Fibroblast of mammary gland (primary cell): ENCODE measurements at regions not wholly inside any gene's neighbourhood (a gene's known extent, or its start where the extent isn't known, plus 50 kb on each side); places are given as distances from the start of the nearest gene placed in this dataset.

Source experiments
- DNase-seq: peaks from one replicate; pipeline ENCODE4 v3.0.0-alpha.2; 2010; ENCODE audit warnings: low read depth
- H3K4me3 ChIP-seq: 2 replicates; pipeline ENCODE4 v1.5.1; 2011; ENCODE audit warnings: low read depth, mild to moderate bottlenecking, low read length, moderate library complexity; ENCODE audit not compliant: control insufficient read depth
- TF ChIP-seq, protein P1 (sequence below): conservative IDR thresholded peaks from 2 replicates; pipeline ENCODE4 v1.5.1; 2011; ENCODE audit warnings: low read depth, low read length, inconsistent platforms; ENCODE audit not compliant: control insufficient read depth, insufficient read depth

DNA sequence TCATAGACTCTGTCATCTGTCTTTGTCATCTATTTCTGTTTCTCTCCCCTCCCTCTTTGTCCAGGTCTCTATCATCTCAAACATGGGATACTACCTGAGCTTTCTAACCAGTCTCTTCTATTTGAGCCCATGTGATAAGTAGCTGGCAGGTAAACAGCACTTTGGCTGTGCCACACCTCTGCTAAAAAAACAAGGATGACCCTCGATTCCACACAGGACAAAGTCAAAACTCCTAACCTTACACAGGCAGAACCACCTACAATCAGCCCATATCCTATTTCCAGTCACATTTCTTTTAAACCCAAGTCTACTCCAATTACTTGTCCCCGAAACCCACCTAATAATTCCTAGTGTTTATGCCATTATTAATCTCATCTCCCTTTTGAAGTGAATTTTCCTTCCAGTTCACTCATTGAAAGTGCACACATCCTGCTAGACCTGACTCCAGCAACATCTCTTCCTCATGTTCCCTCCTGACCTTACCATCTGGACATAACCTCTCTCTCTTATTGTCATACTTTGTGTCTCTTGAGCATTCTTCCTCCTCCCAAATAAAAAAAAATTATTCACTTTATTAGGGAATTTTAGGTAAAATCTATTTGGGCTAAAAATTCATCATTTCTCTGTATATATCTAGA is 256.1 kb upstream of the ONECUT1 start:
- DNase-seq: no peak
- TF ChIP-seq, protein P1, sequence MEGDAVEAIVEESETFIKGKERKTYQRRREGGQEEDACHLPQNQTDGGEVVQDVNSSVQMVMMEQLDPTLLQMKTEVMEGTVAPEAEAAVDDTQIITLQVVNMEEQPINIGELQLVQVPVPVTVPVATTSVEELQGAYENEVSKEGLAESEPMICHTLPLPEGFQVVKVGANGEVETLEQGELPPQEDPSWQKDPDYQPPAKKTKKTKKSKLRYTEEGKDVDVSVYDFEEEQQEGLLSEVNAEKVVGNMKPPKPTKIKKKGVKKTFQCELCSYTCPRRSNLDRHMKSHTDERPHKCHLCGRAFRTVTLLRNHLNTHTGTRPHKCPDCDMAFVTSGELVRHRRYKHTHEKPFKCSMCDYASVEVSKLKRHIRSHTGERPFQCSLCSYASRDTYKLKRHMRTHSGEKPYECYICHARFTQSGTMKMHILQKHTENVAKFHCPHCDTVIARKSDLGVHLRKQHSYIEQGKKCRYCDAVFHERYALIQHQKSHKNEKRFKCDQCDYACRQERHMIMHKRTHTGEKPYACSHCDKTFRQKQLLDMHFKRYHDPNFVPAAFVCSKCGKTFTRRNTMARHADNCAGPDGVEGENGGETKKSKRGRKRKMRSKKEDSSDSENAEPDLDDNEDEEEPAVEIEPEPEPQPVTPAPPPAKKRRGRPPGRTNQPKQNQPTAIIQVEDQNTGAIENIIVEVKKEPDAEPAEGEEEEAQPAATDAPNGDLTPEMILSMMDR: no peak
- no peak overlapping the region for H3K4me3 ChIP-seq

DNA sequence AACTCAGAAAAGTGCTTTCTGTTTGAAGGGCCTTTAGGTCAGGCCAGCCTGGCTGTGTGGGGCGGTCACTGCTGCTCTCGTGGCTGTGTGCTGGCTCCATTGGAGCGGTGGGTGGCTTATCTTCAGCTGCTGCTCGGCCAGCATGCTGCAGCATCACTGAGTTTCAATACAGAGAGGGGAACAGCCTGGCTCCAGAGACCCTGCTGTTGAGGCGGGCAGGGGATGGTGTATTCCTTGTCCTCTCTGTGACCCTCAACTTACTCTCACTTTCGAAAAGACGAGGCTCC is 248.5 kb upstream of the ONECUT1 start:
- no peak for DNase-seq
- TF ChIP-seq, protein P1: no peak
- H3K4me3 ChIP-seq: no peak overlapping the region

DNA sequence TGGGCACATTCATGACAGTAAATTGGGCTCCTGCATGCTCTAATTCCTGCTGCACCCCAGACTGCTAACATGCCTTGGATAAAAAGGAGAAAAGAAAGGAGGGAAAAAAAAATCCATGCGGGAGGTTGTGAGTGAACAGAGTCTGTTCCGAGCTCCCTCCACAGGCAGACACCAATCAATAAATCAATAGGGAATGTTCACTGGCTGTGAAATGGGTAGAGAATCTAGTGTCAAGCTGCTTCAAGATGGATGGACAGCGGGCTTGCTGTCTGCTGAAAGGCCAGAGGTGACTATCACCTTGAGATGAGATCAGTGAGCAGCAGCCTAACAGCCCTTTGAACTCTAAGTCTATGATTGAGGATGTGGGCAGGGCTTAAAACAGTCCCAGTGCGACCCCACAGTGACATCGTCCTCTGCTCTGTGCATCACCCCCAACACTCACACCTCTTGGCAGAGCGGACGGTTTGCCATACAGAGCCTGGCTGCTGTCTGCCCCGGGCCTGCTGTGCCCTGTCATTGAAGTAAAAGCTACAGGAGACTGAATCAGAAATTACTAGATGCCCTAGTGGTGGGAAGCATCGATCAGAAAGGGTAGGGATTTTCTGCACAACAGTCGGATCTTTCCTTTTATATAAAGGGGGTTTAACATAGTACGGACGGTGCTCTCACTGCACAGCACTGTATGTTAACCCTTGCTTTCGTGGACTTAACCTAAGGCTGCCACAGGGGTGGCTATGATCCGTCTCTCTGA is 247.9 kb upstream of the ONECUT1 start:
- DNase-seq: no peak
- TF ChIP-seq, protein P1: no peak
- no peak overlapping the region for H3K4me3 ChIP-seq

DNA sequence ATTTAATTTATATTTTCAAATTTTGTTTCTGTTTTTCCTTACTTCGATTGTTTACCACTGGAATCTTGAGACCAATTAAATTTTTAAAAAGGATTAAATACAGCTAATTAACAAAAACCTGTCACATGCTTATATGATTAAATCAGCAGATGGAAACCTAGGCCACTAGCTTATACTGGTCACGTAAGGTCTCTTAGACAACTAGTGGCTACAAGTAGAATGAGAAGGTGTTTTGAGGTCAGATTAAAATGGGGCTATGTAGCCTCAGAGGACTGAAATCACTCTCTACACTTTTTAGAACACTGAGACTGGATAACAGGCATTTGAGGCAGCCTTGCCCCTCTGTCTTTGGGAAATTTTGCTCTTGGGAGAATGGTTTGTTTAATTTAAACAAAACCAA is 246.5 kb upstream of the ONECUT1 start:
- TF ChIP-seq, protein P1: no peak
- DNase-seq: no peak
- H3K4me3 ChIP-seq: no peak overlapping the region

DNA sequence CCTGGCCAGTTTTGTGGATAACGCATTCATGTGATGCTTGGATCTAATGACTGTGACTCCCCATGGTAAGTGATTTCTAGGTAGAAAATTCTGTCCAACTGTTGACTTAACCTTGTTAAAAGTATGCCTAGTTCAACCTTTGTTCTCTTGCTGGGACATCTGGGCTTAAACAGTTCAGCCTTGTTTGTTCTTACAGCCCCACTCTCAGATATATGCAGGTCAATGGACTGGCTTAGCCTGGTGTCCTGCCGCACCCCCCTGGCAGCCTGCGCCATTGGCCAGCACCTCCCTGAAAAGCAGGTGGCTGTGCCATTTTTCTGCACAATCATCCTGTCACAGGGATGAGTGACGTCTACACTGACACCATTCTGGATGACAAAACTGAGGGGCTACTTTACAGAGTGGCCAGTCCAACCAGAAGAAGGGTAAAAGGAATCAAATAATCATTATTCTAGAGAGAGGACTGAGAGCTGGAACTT is 244.7 kb upstream of the ONECUT1 start:
- DNase-seq: no peak
- no peak overlapping the region for H3K4me3 ChIP-seq
- TF ChIP-seq, protein P1: no peak

DNA sequence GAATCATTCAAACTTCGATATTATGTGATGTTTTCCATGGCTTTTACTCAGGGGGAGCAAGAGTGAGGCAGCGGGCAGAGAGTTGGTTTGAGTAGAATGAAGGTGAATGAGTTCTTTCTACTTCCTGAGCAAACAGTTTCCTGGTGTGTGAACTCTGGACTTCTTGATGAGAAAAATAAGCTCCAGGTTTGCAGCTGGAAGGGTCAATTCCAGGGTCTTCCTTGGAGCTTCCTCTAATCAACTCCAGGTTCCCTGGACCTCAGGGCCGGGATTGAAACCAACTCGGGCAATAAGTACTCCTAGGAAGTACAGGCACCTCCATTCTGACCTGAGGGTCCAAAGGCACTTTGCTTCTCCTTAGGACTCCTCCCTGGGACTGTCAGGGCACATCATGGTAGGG is 243.6 kb upstream of the ONECUT1 start:
- DNase-seq: no peak
- TF ChIP-seq, protein P1: no peak
- no peak overlapping the region for H3K4me3 ChIP-seq

DNA sequence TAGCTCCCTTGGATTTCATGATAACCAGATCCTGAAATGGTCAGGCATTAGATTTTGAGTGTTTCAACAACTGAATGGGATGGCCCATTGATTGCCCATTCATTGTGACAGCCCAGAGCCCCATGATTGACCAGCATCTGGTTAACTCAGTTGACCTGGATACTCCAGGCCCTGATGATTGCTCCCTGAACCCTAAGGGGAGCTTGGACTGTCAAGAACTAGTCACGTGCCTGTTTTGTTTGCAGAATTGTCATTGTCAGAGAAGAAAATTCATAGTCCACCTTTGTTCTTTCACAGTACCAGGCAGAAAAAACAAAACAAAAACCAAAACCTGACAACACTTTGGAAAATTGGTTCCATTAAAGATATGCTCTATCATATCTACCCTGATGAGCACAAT is 241.3 kb upstream of the ONECUT1 start:
- no peak overlapping the region for H3K4me3 ChIP-seq
- TF ChIP-seq, protein P1: no peak
- DNase-seq: no peak
